ENCODE measurements at regions not wholly inside any gene's neighbourhood (a gene's known extent, or its start where the extent isn't known, plus 50 kb on each side); places are given as distances from the start of the nearest gene placed in this dataset.
"Not testable (repeated sequence)": the region's sequence is repeated elsewhere in the genome, so short reads cannot be mapped to it uniquely, and the experiment has no call there.

GRCh38 chr13:89458456-89458855 is 1787.3 kb downstream of the SLITRK5 start:
- Histone ChIP-seq H3K27ac (no peak overlapping the region), H3F3A (ENCODE audit: insufficient read depth, low read depth) (no peaks in the 10 kb centered on the region), H3K36me3 (ENCODE audit: low read depth) (no peaks in the 10 kb centered on the region), H3K9me2 (ENCODE audit: insufficient read depth) (no peaks in the 10 kb centered on the region), H3K4me1 (replicated peaks; ENCODE audit: insufficient read depth) (no peaks in the 10 kb centered on the region; the same call in 1 of the 2 replicates), H3K9me3 (ENCODE audit: insufficient read depth, low read depth) (no peaks in the 10 kb centered on the region), H3K79me2 (ENCODE audit: low read depth) (no peaks in the 10 kb centered on the region), H3K27me3 (ENCODE audit: insufficient read depth, low read depth) (no peaks in the 10 kb centered on the region), H3K4me2 (no peak overlapping the region), H4K20me1 (ENCODE audit: insufficient read depth) (no peaks in the 10 kb centered on the region), H2AFZ (no peak overlapping the region), H3K4me3 (no peak overlapping the region)
- no TSS peak for BruUV-seq (replicated peaks)
- POLR2A ChIA-PET (ENCODE audit: unreplicated experiment), result interaction anchor here (0.5 kb wide), 1 partner anchor 1492 kb away, joined by 3 read pairs; no protein-coding TSS in a partner anchor
- intact Hi-C loops (cut with micrococcal nuclease; ENCODE audit: unreplicated experiment), result loop anchor here (2.0 kb wide), 1 partner anchor 56 kb away; no protein-coding TSS in a partner anchor
- TF ChIP-seq EZH2 (IDR thresholded peaks at IDR 0.05; ENCODE audit: low read depth), result no peak
- no peak for TF ChIP-seq CTCF (conservative IDR thresholded peaks at IDR 0.05)
- DNase-seq, result no peak
- CTCF ChIA-PET, result no interaction called here

GRCh38 chr13:89460895-89461294 is 1789.7 kb downstream of the SLITRK5 start:
- CTCF ChIA-PET; H3K9me2 ChIP-seq (ENCODE audit: insufficient read depth); H3K36me3 ChIP-seq (ENCODE audit: low read depth); H3K4me2 ChIP-seq; H4K20me1 ChIP-seq (ENCODE audit: insufficient read depth); POLR2A ChIA-PET (ENCODE audit: unreplicated experiment); H3K9me3 ChIP-seq (ENCODE audit: insufficient read depth, low read depth); intact Hi-C loops (cut with micrococcal nuclease; ENCODE audit: unreplicated experiment); H3K4me1 ChIP-seq (replicated peaks; ENCODE audit: insufficient read depth); H2AFZ ChIP-seq; H3K79me2 ChIP-seq (ENCODE audit: low read depth); H3K4me3 ChIP-seq; H3F3A ChIP-seq (ENCODE audit: insufficient read depth, low read depth); BruUV-seq (replicated peaks); DNase-seq; H3K27ac ChIP-seq; H3K27me3 ChIP-seq (ENCODE audit: insufficient read depth, low read depth): not testable (repeated sequence)

GRCh38 chr13:89465366-89465765 is 1794.2 kb downstream of the SLITRK5 start:
- BruUV-seq (replicated peaks), result no TSS peak
- H3K36me3 ChIP-seq (ENCODE audit: low read depth), result no peaks in the 10 kb centered on the region
- no peaks in the 10 kb centered on the region for H3K9me2 ChIP-seq (ENCODE audit: insufficient read depth)
- H4K20me1 ChIP-seq (ENCODE audit: insufficient read depth), result no peaks in the 10 kb centered on the region
- ChIA-PET CTCF (no interaction called here), POLR2A (ENCODE audit: unreplicated experiment) (no interaction called here)
- H2AFZ ChIP-seq, result no peak overlapping the region
- no peaks in the 10 kb centered on the region for H3K9me3 ChIP-seq (ENCODE audit: insufficient read depth, low read depth)
- TF ChIP-seq EZH2 (IDR thresholded peaks at IDR 0.05; ENCODE audit: low read depth) (no peak), CTCF (conservative IDR thresholded peaks at IDR 0.05) (no peak)
- no peaks in the 10 kb centered on the region for H3K79me2 ChIP-seq (ENCODE audit: low read depth)
- no peaks in the 10 kb centered on the region for H3F3A ChIP-seq (ENCODE audit: insufficient read depth, low read depth)
- no peak overlapping the region for H3K4me3 ChIP-seq
- no peaks in the 10 kb centered on the region for H3K4me1 ChIP-seq (replicated peaks; ENCODE audit: insufficient read depth)
- H3K4me2 ChIP-seq, result no peak overlapping the region
- no peak overlapping the region for H3K27ac ChIP-seq
- intact Hi-C loops (cut with micrococcal nuclease; ENCODE audit: unreplicated experiment), result no loop called here
- DNase-seq, result no peak
- no peaks in the 10 kb centered on the region for H3K27me3 ChIP-seq (ENCODE audit: insufficient read depth, low read depth)

- Histone ChIP-seq H3K4me2 (no peak overlapping the region), H3K9me3 (ENCODE audit: insufficient read depth, low read depth) (no peaks in the 10 kb centered on the region), H3K4me3 (no peak overlapping the region), H2AFZ (no peak overlapping the region), H4K20me1 (ENCODE audit: insufficient read depth) (no peaks in the 10 kb centered on the region), H3K27me3 (ENCODE audit: insufficient read depth, low read depth) (no peaks in the 10 kb centered on the region), H3K27ac (no peak overlapping the region), H3K9me2 (ENCODE audit: insufficient read depth) (peaks cover 3% of the 10 kb centered on the region; the same call in 1 of the 2 replicates), H3K36me3 (ENCODE audit: low read depth) (no peaks in the 10 kb centered on the region), H3F3A (ENCODE audit: insufficient read depth, low read depth) (no peaks in the 10 kb centered on the region), H3K4me1 (replicated peaks; ENCODE audit: insufficient read depth) (no peaks in the 10 kb centered on the region), H3K79me2 (ENCODE audit: low read depth) (no peaks in the 10 kb centered on the region)
- intact Hi-C loops (cut with micrococcal nuclease; ENCODE audit: unreplicated experiment), result no loop called here
- BruUV-seq (replicated peaks), result no TSS peak
- CTCF ChIA-PET, result no interaction called here
- TF ChIP-seq EZH2 (IDR thresholded peaks at IDR 0.05; ENCODE audit: low read depth), result no peak
- TF ChIP-seq CTCF (conservative IDR thresholded peaks at IDR 0.05), result no peak
- DNase-seq, result no peak
- POLR2A ChIA-PET (ENCODE audit: unreplicated experiment), result no interaction called here
These were observed 1796.9 kb downstream of the SLITRK5 start for GRCh38 chr13:89468081-89468480.
